Right cardiac atrium (tissue), 5 donors: ENCODE measurements at regions not wholly inside any gene's neighbourhood (a gene's known extent, or its start where the extent isn't known, plus 50 kb on each side); places are given as distances from the start of the nearest gene placed in this dataset.

Experiments
- ATAC-seq, 2 donors: fragments of 200-7000 bp; cut with Tn5 transposase; one replicate each; pipeline versions ENCODE4 v1.8.0 to v1.9.1; 2020; ENCODE audit warnings: moderate library complexity in 2 of 2, mild to moderate bottlenecking in 1 of 2
- DNase-seq, 3 donors: peaks; one replicate each; pipeline ENCODE4 v3.0.0-alpha.2; 2020
- H3K27ac ChIP-seq: one replicate; pipeline ENCODE4 v1.5.1; 2013; ENCODE audit warnings: mild to moderate bottlenecking, low read length, control low read depth, moderate library complexity
- H3K27me3 ChIP-seq: one replicate; pipeline ENCODE4 v1.6.1; 2013; ENCODE audit not compliant: control insufficient read depth, insufficient read depth
- H3K4me1 ChIP-seq: one replicate; pipeline ENCODE4 v1.6.1; 2013; ENCODE audit warnings: low read length; ENCODE audit not compliant: control insufficient read depth, insufficient read depth
- H3K4me3 ChIP-seq: one replicate; pipeline ENCODE4 v1.5.1; 2013; ENCODE audit warnings: low read length, control low read depth
- H3K9me3 ChIP-seq: one replicate; pipeline ENCODE4 v1.6.1; 2013; ENCODE audit warnings: low read length; ENCODE audit not compliant: control insufficient read depth
- WGBS: extraction: QIAGEN DNeasy Blood & Tissue Kit; methylation state at CpG from one replicate; pipeline ENCODE4 v1.1.7; 2013; 5-methylcytosine and 5-hydroxymethylcytosine counted together
- intact Hi-C, 4 donors: fragments of 100-400 bp; cut with DNase I; formaldehyde crosslinking; loops; one replicate each; pipeline versions ENCODE4 v1.11.0 to v1.14.0; 2022 to 2023
- donor health status: healthy with polysubstance abuse.
- donor health status: DM: no; HTN: yes; CAD: no.
- donor health status: DM: no; HTN: no; CAD: no.
- donor health status: DM: no; HTN: yes; CAD: no; lungs with severe emphysema.
- donor health status: DM: yes; HTN: yes; CAD: no.

DNA sequence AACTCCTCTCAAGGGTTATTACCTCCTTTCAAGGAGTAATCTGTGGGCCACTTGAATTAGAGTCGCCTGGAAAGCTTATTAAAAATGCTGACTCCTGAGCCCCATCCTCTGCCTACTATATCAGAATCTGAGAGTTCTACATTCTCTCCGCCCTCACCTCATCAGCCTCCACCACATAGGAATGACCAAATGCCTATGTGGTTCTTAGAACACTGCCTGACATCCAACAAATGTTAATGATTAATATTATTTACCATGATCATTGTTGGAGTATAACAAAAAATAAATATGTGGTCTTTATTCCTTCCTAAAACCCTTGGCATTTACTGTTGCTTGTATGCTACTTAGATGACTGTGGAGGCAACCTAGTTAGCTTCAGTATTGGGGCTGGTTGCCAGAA lies 91.9 kb downstream of the BBS10 start:
- Histone ChIP-seq H3K4me1 (no peaks in the 10 kb centered on the region), H3K27ac (no peak overlapping the region), H3K4me3 (no peak overlapping the region), H3K9me3 (no peaks in the 10 kb centered on the region), H3K27me3 (no peaks in the 10 kb centered on the region)
- intact Hi-C loops = no loop called here
- no peak for ATAC-seq
- WGBS = 89% methylated on average over 2 of the region's 2 CpGs
- no peak for DNase-seq

DNA sequence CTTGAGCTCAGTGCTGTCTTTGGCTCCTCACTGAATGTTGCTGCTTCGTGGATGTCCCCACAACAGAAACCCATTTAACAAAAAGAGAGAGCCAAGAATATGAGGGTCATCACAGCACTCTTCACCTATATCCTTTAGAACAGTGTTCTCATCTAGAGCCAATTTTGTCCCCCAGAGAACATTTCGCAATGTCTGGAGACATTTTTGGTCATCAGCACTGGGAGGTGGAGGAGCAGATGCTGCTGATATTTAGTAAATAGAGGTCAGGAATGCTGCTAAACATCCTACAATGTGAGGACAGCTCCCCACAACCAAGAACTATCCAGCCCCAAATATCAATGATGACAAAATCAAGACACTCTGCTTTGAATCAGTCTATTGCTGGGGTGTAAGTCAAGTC lies 92.5 kb downstream of the BBS10 start:
- Histone ChIP-seq H3K4me3 (no peak overlapping the region), H3K27ac (no peak overlapping the region), H3K27me3 (no peaks in the 10 kb centered on the region), H3K4me1 (no peaks in the 10 kb centered on the region), H3K9me3 (no peaks in the 10 kb centered on the region)
- DNase-seq (no peak), ATAC-seq (no peak)
- intact Hi-C loops = no loop called here
- 67% methylated on average over 2 of the region's 2 CpGs for WGBS

DNA sequence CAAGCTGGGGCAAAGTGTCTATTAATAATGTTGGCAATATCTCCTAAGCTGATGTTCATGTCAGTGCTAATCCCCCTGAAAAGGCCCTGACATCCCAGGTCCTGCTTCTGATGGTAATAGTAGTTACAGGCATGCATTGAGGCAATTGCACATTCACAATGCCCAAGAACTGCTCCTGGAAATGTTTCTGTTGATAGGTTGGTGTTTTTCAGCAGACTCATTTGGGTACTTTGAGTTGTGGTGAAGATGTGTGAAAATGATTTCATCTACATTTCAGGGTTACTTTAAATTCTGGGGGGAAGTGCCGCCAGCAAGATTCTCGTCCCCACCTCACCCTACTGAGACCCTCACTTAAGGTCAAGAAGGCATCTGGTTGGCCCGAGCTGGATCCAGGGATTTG lies 92.9 kb downstream of the BBS10 start:
- intact Hi-C loops = no loop called here
- DNase-seq (no peak), ATAC-seq (no peak)
- no peaks in the 10 kb centered on the region for H3K27me3 ChIP-seq
- H3K4me3 ChIP-seq = no peak overlapping the region
- H3K4me1 ChIP-seq = no peaks in the 10 kb centered on the region
- H3K9me3 ChIP-seq = no peaks in the 10 kb centered on the region
- H3K27ac ChIP-seq = no peak overlapping the region
- WGBS = 62% methylated on average over 3 of the region's 3 CpGs

DNA sequence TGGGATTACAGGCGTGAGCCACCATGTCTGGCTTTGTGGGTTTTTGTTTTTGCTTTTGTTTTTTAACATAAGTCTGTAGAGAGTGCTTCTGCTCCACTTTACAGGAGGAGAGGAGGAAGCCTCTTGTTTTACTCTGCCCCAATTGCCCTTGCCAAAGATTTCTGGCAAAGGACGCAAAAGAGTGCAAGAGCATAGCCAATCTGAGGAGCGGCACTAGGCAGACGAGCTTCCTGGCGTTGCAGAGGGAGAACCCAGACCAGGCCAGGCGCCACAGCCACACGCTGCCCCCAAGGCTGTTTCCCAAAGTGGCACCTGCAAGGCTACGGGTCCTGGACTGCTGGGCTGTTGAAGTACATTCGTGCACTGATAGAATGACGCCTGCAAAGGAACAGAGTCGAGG lies 96.2 kb downstream of the BBS10 start:
- no peak overlapping the region for H3K4me3 ChIP-seq
- ATAC-seq (peak in 1 of 2 donors; percentile 40), DNase-seq (peak in 1 of 3 donors; percentile 41)
- no peak overlapping the region for H3K27ac ChIP-seq
- H3K4me1 ChIP-seq = no peaks in the 10 kb centered on the region
- intact Hi-C loops = no loop called here
- no peaks in the 10 kb centered on the region for H3K9me3 ChIP-seq
- no peaks in the 10 kb centered on the region for H3K27me3 ChIP-seq
- WGBS = 79% methylated on average over 11 of the region's 11 CpGs

DNA sequence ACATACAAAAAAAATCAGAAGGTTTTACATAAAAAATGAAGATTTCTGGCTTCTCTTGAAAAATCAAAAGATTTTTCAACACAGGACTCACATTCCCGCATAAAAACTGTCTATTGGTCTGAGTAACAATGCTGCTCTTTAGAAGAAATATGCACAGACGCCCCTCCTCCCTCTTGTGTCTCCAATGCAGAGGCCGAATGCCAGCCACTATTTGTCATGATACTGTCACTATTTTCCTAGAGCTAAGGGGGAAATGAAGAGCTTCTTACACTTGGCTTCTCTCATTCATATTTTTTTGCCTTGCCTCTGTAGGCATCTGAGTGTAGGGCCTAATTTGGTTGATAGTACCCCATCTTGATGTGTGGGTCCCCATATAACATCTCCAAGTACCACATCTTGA lies 98.0 kb downstream of the BBS10 start:
- H3K9me3 ChIP-seq = no peaks in the 10 kb centered on the region
- no peak overlapping the region for H3K4me3 ChIP-seq
- no peak for DNase-seq
- ATAC-seq = no peak
- no peaks in the 10 kb centered on the region for H3K4me1 ChIP-seq
- intact Hi-C loops = no loop called here
- WGBS = 59% methylated on average over 3 of the region's 3 CpGs
- H3K27ac ChIP-seq = no peak overlapping the region
- no peaks in the 10 kb centered on the region for H3K27me3 ChIP-seq

DNA sequence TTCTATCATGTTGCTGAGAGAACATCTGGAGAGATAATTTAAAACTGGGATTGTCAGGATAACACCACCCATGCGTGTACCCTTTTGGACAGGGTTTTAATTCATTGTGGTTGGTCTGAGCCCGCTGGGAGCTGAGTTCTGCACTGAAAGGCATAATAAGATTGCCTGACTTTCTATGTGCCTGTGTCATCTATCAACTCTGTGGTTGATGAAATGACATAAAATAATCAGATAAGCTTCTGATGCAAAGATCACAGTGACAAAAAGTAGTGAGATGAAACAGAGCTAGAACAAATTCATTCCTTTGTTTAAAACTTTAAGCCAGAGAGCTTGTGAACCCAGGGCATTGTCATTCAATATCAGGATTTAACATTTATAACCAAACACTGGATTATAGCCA lies 98.7 kb downstream of the BBS10 start:
- no peak for ATAC-seq
- Histone ChIP-seq H3K27ac (no peak overlapping the region), H3K27me3 (no peaks in the 10 kb centered on the region), H3K9me3 (no peaks in the 10 kb centered on the region), H3K4me3 (no peak overlapping the region), H3K4me1 (no peaks in the 10 kb centered on the region)
- no peak for DNase-seq
- 77% methylated on average over 2 of the region's 2 CpGs for WGBS
- intact Hi-C loops = no loop called here

DNA sequence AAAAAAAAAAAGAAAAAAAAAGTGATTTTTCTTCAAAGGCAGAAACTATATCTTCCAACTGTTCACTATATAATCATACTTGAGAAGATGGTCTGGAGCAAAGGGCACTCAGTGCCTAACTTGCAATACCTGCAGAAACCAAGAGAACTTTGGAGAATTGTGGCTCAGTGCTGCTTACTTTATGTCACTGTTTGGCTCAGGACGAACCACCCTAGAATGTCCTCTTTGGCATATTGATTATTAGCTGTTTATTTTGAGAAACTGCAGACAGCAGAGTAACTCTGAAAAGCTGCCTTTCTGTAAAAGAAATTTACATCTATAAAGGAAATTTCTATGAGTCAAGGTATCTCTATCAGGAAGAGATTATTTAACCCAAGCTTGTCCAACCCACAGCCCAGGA lies 100.2 kb downstream of the BBS10 start:
- 76% methylated on average over 1 of the region's 1 CpG for WGBS
- no peaks in the 10 kb centered on the region for H3K27me3 ChIP-seq
- no peaks in the 10 kb centered on the region for H3K4me1 ChIP-seq
- H3K27ac ChIP-seq = no peak overlapping the region
- DNase-seq = no peak
- no peaks in the 10 kb centered on the region for H3K9me3 ChIP-seq
- intact Hi-C loops = no loop called here
- ATAC-seq = no peak
- no peak overlapping the region for H3K4me3 ChIP-seq

DNA sequence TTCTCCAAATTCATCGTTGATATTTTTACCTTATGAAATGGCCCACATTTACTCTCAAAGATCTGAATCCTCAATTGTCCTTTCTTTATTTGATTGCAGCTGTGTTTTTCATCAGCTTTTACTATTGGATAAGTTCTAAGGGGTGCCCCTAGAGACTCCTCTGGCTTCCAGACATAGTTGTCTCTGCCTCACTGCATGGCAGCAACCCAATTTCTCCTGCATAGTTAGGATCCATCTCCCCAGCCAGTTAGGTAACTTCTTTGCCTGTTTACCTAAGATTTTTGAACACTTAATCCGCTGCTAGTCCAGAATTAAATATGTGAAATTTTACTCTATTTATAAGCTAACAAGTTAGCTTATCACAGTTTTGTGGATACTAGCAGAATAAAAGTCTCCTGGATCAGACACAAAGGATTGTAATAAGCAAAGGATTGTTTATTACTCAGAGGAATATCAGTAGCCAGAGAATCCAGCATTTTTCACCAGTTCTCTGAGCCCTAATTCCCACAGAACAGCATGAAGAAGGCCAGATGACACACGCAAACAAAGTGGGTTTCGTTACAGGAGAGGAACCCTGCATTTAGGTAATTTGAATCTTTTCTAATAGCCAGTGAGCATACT lies 101.1 kb downstream of the BBS10 start:
- Histone ChIP-seq H3K27ac (no peak overlapping the region), H3K27me3 (no peaks in the 10 kb centered on the region), H3K9me3 (no peaks in the 10 kb centered on the region), H3K4me3 (no peak overlapping the region), H3K4me1 (no peaks in the 10 kb centered on the region)
- 64% methylated on average over 4 of the region's 4 CpGs for WGBS
- ATAC-seq (peak in 1 of 2 donors; percentile 57), DNase-seq (peak in 2 of 3 donors; percentile 25 to 55)
- intact Hi-C loops = no loop called here

DNA sequence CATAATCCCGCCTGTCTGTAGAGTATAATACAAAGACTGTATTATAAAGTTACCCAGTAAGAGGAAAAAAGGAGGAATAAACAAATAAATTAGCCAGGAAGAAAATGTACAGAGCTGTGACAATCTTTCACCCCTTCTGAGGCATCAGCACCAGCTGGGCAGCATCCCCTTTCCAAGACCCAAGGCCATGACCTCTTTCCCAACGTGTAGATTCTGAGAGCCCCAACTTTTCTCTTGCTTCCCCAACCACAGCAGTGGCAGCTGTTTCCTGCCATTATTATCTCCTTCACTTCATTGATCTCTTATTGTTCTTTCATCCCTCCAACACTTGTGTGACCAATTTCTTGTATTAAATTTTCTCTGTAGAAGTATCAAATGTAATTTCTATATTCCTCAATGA lies 101.6 kb downstream of the BBS10 start:
- Histone ChIP-seq H3K9me3 (no peaks in the 10 kb centered on the region), H3K27me3 (no peaks in the 10 kb centered on the region), H3K4me3 (no peak overlapping the region), H3K27ac (no peak overlapping the region), H3K4me1 (no peaks in the 10 kb centered on the region)
- ATAC-seq = no peak
- DNase-seq = no peak
- intact Hi-C loops = no loop called here
- 38% methylated on average over 2 of the region's 2 CpGs for WGBS

DNA sequence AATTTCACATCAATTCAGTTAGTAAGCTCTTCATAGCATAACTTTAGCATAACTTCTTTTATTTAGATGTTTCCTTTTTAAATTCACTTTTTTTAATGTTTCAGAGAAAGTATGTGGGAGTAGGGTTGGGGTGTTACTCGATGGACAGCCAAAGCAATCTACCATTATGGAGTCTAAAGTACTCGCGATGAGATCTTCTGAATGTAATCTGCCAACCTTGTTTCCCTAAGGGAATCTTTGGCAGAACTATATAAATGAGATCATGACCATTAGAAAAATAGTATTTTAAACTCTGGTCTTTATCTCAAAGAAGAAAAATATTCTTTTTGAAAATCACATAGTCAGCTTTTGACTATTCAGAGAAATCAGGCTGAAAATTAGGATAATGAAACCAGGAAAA lies 103.9 kb downstream of the BBS10 start:
- no peak for DNase-seq
- H3K27me3 ChIP-seq = no peaks in the 10 kb centered on the region
- H3K4me1 ChIP-seq = no peaks in the 10 kb centered on the region
- H3K4me3 ChIP-seq = no peak overlapping the region
- ATAC-seq = peak in 1 of 2 donors; percentile 59
- WGBS = 53% methylated on average over 3 of the region's 3 CpGs
- intact Hi-C loops = no loop called here
- no peaks in the 10 kb centered on the region for H3K9me3 ChIP-seq
- H3K27ac ChIP-seq = no peak overlapping the region

DNA sequence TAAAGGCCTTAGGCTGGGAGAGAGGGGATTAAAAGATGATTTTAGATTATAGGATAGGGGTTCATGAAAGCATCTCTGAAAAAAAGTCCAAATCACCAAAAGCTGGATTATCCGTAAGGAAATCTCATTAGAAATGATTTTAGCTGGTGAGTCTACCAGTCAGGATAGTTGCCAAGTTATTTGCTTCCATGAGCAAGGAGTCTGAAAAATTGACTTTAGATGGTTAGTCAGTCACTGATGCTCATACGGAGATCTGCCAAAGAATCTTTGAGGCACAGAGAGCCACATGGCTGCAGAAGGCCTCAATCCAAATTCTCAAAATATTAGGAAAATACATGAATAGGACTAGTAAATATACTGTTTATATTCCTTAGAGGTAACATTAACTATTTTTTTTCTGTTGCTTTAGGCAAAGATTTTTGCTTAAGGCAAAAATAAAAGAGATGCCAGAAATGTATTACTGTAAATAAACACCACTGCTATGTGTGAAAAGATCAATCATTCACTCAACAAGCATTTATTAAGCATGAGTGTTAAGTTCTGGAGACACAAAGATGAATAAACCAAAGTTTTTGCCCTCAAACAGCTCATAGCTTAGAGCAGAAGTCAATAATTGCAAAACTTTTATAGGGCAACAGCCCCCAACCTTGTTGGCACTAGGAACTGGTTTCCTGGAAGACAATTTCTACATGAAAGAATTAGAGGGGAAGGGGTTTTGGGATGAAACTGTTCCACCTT lies 105.2 kb downstream of the BBS10 start:
- no peaks in the 10 kb centered on the region for H3K27me3 ChIP-seq
- 68% methylated on average over 2 of the region's 2 CpGs for WGBS
- no peaks in the 10 kb centered on the region for H3K4me1 ChIP-seq
- no peaks in the 10 kb centered on the region for H3K9me3 ChIP-seq
- no peak for DNase-seq
- H3K27ac ChIP-seq = no peak overlapping the region
- no peak overlapping the region for H3K4me3 ChIP-seq
- intact Hi-C loops = no loop called here
- ATAC-seq = no peak

DNA sequence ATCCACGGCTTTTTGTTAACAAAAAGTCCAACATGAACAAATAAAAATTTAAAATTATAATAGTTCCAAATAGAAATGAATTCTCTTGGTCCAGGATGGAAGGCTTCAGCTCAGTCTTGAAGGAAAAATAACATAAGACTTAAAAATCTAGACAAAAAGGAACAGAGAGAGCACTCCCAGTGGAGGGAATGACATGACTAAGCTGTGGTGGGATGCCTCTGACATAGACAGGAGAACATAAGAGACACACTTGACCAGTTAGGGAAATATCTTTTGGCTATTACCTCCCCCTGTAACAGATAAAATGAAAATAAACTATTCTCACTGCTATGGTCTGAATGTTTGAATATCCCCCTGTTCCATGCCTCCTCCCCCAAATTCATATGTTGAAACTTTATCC lies 106.8 kb downstream of the BBS10 start:
- Histone ChIP-seq H3K9me3 (no peaks in the 10 kb centered on the region), H3K4me1 (no peaks in the 10 kb centered on the region), H3K4me3 (no peak overlapping the region), H3K27me3 (no peaks in the 10 kb centered on the region), H3K27ac (no peak overlapping the region)
- intact Hi-C loops = no loop called here
- DNase-seq = no peak
- 94% methylated on average over 1 of the region's 1 CpG for WGBS
- no peak for ATAC-seq
